HepG2 (cell line): ENCODE measurements at regions not wholly inside any gene's neighbourhood (a gene's known extent, or its start where the extent isn't known, plus 50 kb on each side); places are given as distances from the start of the nearest gene placed in this dataset.

Experiments
- ATAC-seq: fragments of 200-7000 bp; cut with Tn5 transposase; 3 replicates; pipeline ENCODE4 v1.9.1; 2020; ENCODE audit warnings: mild to moderate bottlenecking, moderate library complexity
- BruUV-seq: library from RNA; stranded (reverse); fragments of 400-500 nt; replicated peaks from 2 replicates; lab custom pipeline; 2021; lab: Mats Ljungman, UMichigan
- CTCF ChIA-PET: fragments of 300-600 bp; formaldehyde crosslinking; extraction: SDS; loops from one replicate; lab custom pipeline; 2021; ENCODE audit warnings: low total read pairs, inconsistent platforms, low intra/inter-chr PET ratio; lab: Yijun Ruan, JAX
- POLR2A ChIA-PET: fragments of 350-600 bp; sonication (Branson Sonifier 250); formaldehyde crosslinking; loops from one replicate; lab custom pipeline; 2020; ENCODE audit warnings: antibody characterized with exemption, inconsistent platforms; lab: Yijun Ruan, JAX
- DNase-seq: peaks from one replicate; pipeline ENCODE4 v3.0.0-alpha.2; 2015; ENCODE audit warnings: low spot score
- FAIRE-seq: peaks from 3 replicates; lab custom pipeline; 2011; peaks lifted over from hg19 to GRCh38; lab: Jason Lieb, UNC
- H2AFZ ChIP-seq: one replicate; pipeline ENCODE4 v1.6.1; 2011; ENCODE audit warnings: low read length, inconsistent platforms
- H3K27ac ChIP-seq: fragments of 300-600 bp; 3 replicates; pipeline ENCODE4 v1.8.0; 2011; ENCODE audit warnings: mixed run types, mild to moderate bottlenecking, mixed read lengths, low read length, inconsistent platforms; ENCODE audit not compliant: insufficient read depth; ENCODE audit errors: extremely low read length
- H3K27me3 ChIP-seq, 2 experiments: fragments of 200-600 bp in 1 of 2; 2 replicates in 1 of 2; 3 replicates in 1 of 2; pipeline versions ENCODE4 v1.6.0 to v1.8.0; 2011; ENCODE audit warnings: low read length in 2 of 2, mild to moderate bottlenecking in 2 of 2, moderate library complexity in 2 of 2, inconsistent platforms in 1 of 2; ENCODE audit not compliant: insufficient read depth in 2 of 2, control insufficient read depth in 1 of 2
- H3K36me3 ChIP-seq, 2 experiments: fragments of 200-600 bp in 1 of 2; replicated peaks in 1 of 2; 2 replicates in 1 of 2; 3 replicates in 1 of 2; pipeline versions ENCODE4 v1.5.1 to v1.8.0; 2011; ENCODE audit warnings: low read length in 2 of 2, inconsistent platforms in 1 of 2; ENCODE audit not compliant: insufficient read depth in 2 of 2, control insufficient read depth in 1 of 2
- H3K4me1 ChIP-seq: 2 replicates; pipeline ENCODE4 v1.5.1; 2012; ENCODE audit warnings: low read length, inconsistent platforms; ENCODE audit not compliant: insufficient read depth
- H3K4me2 ChIP-seq: 2 replicates; pipeline ENCODE4 v1.6.0; 2011; ENCODE audit warnings: low read depth, low read length, inconsistent platforms
- H3K4me3 ChIP-seq, 3 experiments: fragments of 200-600 bp in 1 of 3; sonication (generic), shearing (Covaris generic) in 1 of 3; replicated peaks in 1 of 3; 2 replicates each; pipeline ENCODE4 v1.5.1; 2011 to 2016; ENCODE audit warnings: low read length in 3 of 3, inconsistent platforms in 2 of 3, low read depth in 2 of 3, mild to moderate bottlenecking in 2 of 3, control low read depth in 1 of 3, mixed read lengths in 1 of 3; ENCODE audit not compliant: insufficient read depth in 1 of 3
- H3K79me2 ChIP-seq: one replicate; pipeline ENCODE4 v1.6.1; 2011; ENCODE audit warnings: low read length, inconsistent platforms; ENCODE audit not compliant: insufficient read depth
- H3K9ac ChIP-seq: 2 replicates; pipeline ENCODE4 v1.6.0; 2011; ENCODE audit warnings: mild to moderate bottlenecking, low read depth, low read length, inconsistent platforms; ENCODE audit not compliant: insufficient read depth
- H3K9me3 ChIP-seq: 2 replicates; pipeline ENCODE4 v1.5.1; 2012; ENCODE audit warnings: mild to moderate bottlenecking, low read length
- H4K20me1 ChIP-seq: 2 replicates; pipeline ENCODE4 v1.6.0; 2011; ENCODE audit warnings: inconsistent platforms, mild to moderate bottlenecking, low read length, moderate library complexity; ENCODE audit not compliant: insufficient read depth
- CENPX ChIP-seq: sonication (generic); formaldehyde crosslinking; IDR thresholded peaks from 2 replicates; pipeline ENCODE4 v1.9.0; 2021; ENCODE audit warnings: mild to moderate bottlenecking, missing genetic modification reagents, moderate library complexity
- CTCF ChIP-seq: sonication (generic); formaldehyde crosslinking; IDR thresholded peaks from 2 replicates; pipeline ENCODE4 v1.5.0; 2020; ENCODE audit warnings: mild to moderate bottlenecking, missing genetic modification reagents, moderate library complexity
- ELF1 ChIP-seq: sonication (generic); formaldehyde crosslinking; IDR thresholded peaks from 2 replicates; pipeline ENCODE4 v1.4.0; 2020; ENCODE audit warnings: missing genetic modification reagents
- ETV5 ChIP-seq: IDR thresholded peaks from 2 replicates; pipeline ENCODE4 v1.6.1; 2018; ENCODE audit warnings: missing biosample characterization, missing genetic modification reagents, inconsistent platforms, borderline replicate concordance
- RELA ChIP-seq: sonication (generic); formaldehyde crosslinking; IDR thresholded peaks from 2 replicates; pipeline ENCODE4 v1.4.0; 2020; ENCODE audit warnings: missing genetic modification reagents
- TMF1 ChIP-seq: sonication (generic); formaldehyde crosslinking; IDR thresholded peaks from 2 replicates; pipeline ENCODE4 v1.8.1; 2022; ENCODE audit warnings: low read depth, missing genetic modification reagents
- ZNF136 ChIP-seq: sonication (generic); formaldehyde crosslinking; IDR thresholded peaks from 2 replicates; pipeline ENCODE4 v1.8.1; 2022; ENCODE audit warnings: low read depth, mild to moderate bottlenecking, moderate library complexity, missing genetic modification reagents
- WGBS: methylation state at CpG from one replicate; pipeline ENCODE4 v1.1.6; 2017; ENCODE audit warnings: low lambda C conversion rate; 5-methylcytosine and 5-hydroxymethylcytosine counted together
- in situ Hi-C: cut with HindIII; loops from 2 replicates; pipeline ENCODE4 v1.10.0; 2017; ENCODE audit warnings: low pct_unique_long_range_greater_than_20kb; ENCODE audit not compliant: extremely low pct_ligation_motif_present
- intact Hi-C: fragments of 100-400 bp; cut with micrococcal nuclease; formaldehyde crosslinking; loops from one replicate; pipeline ENCODE4 v1.10.0; 2022; ENCODE audit not compliant: unreplicated experiment

GRCh38 chr13:34412817-34413375 lies 529.2 kb upstream of the NBEA start:
- H3K9ac ChIP-seq = no peak overlapping the region
- H3K27ac ChIP-seq = no peak overlapping the region
- H3K27me3 ChIP-seq = no peaks in the 10 kb centered on the region
- intact Hi-C loops (no loop called here), in situ Hi-C loops (no loop called here)
- ChIA-PET CTCF (no interaction called here), POLR2A (no interaction called here)
- H3K36me3 ChIP-seq = no peaks in the 10 kb centered on the region
- H3K4me2 ChIP-seq = no peak overlapping the region
- no peaks in the 10 kb centered on the region for H3K79me2 ChIP-seq
- no peak overlapping the region for H3K4me3 ChIP-seq
- TF ChIP-seq ELF1 (CRISPR knock-in tag) (no peak), CENPX (no peak), TMF1 (no peak), CTCF (CRISPR knock-in tag) (no peak), RELA (CRISPR knock-in tag) (no peak), ETV5 (CRISPR knock-in tag) (no peak), ZNF136 (CRISPR knock-in tag) (no peak)
- H4K20me1 ChIP-seq = no peaks in the 10 kb centered on the region
- ATAC-seq (no peak), DNase-seq (no peak), FAIRE-seq (no peak)
- 0% methylated on average over 2 of the region's 2 CpGs for WGBS
- no peaks in the 10 kb centered on the region for H3K9me3 ChIP-seq
- no TSS peak for BruUV-seq
- H2AFZ ChIP-seq = no peak overlapping the region
- no peaks in the 10 kb centered on the region for H3K4me1 ChIP-seq
